SU-DHL-6 (cell line): ENCODE measurements at regions not wholly inside any gene's neighbourhood (a gene's known extent, or its start where the extent isn't known, plus 50 kb on each side); places are given as distances from the start of the nearest gene placed in this dataset.

Experiments used
- CTCF ChIP-seq: fragments of 200-600 bp; sonication (generic); IDR thresholded peaks from one replicate; pipeline ENCODE4 v1.5.1; 2017; ENCODE audit warnings: antibody characterized with exemption, mild to moderate bottlenecking, low read length, moderate library complexity; ENCODE audit not compliant: insufficient read depth, poor library complexity, severe bottlenecking
- EZH2phosphoT487 ChIP-seq: fragments of 200-600 bp; sonication (generic), shearing (Covaris generic); conservative IDR thresholded peaks from 2 replicates; pipeline ENCODE4 v1.6.1; 2018; ENCODE audit warnings: mild to moderate bottlenecking, antibody characterized with exemption, low read length, moderate library complexity, mixed read lengths

GRCh38 chr17:22233382-22233781, 541.1 kb downstream of the KCNJ18 start:
- no peak for TF ChIP-seq CTCF
- no peak for TF ChIP-seq EZH2phosphoT487
